Adrenal gland (tissue), 9 donors: ENCODE measurements at regions not wholly inside any gene's neighbourhood (a gene's known extent, or its start where the extent isn't known, plus 50 kb on each side); places are given as distances from the start of the nearest gene placed in this dataset.
"Not testable (repeated sequence)": the region's sequence is repeated elsewhere in the genome, so short reads cannot be mapped to it uniquely, and the experiment has no call there.

Experiments
- DNase-seq, 7 donors: peaks; one replicate each; pipeline ENCODE4 v3.0.0-alpha.2; 2019 to 2020
- H3K27ac ChIP-seq, 5 donors: fragments of 200-600 bp; sonication (generic) in 4 of 5; 1 replicate in 3 of 5; 2 replicates in 2 of 5; pipeline versions ENCODE4 v1.5.1 to v1.8.0; 2016 to 2020; ENCODE audit warnings: mild to moderate bottlenecking in 1 of 5
- H3K27me3 ChIP-seq: fragments of 200-600 bp; 2 replicates; pipeline ENCODE4 v1.8.0; 2021
- H3K36me3 ChIP-seq, 2 donors: fragments of 200-600 bp; replicated peaks in 1 of 2; 1 replicate in 1 of 2; 2 replicates in 1 of 2; pipeline versions ENCODE4 v1.5.1 to v1.8.0; 2018 to 2022
- H3K4me1 ChIP-seq, 2 donors: fragments of 200-600 bp; replicated peaks in 1 of 2; 1 replicate in 1 of 2; 2 replicates in 1 of 2; pipeline versions ENCODE4 v1.5.1 to v1.8.0; 2018 to 2021
- H3K4me3 ChIP-seq, 4 donors: fragments of 200-600 bp; sonication (generic) in 3 of 4; one replicate each; pipeline ENCODE4 v1.5.1; 2016 to 2018
- H3K9me3 ChIP-seq, 3 donors: fragments of 200-600 bp; sonication (generic) in 1 of 3; replicated peaks in 1 of 3; 1 replicate in 2 of 3; 2 replicates in 1 of 3; pipeline versions ENCODE4 v1.5.1 to v1.8.0; 2016 to 2021
- POLR2A ChIP-seq, 2 donors: fragments of 450-650 bp; IDR thresholded peaks; one replicate each; pipeline ENCODE4 v1.6.1; 2017; ENCODE audit warnings: antibody characterized with exemption in 2 of 2, mild to moderate bottlenecking in 2 of 2, moderate library complexity in 1 of 2
- WGBS, 4 donors: extraction: QIAGEN DNeasy Blood & Tissue Kit in 2 of 4; methylation state at CpG; one replicate each; pipeline versions ENCODE4 v1.1.5 to v1.1.7; 2013 to 2017; 5-methylcytosine and 5-hydroxymethylcytosine counted together
- intact Hi-C, 2 donors: fragments of 100-400 bp; cut with DNase I; formaldehyde crosslinking; loops; one replicate each; pipeline versions ENCODE4 v1.14.1 to v1.15.0; 2022 to 2023
- TF ChIP-seq, protein P1 (sequence below), 6 experiments: fragments of 450-650 bp in 4 of 6; fragments of 200-600 bp in 2 of 6; sonication (generic) in 1 of 6; IDR thresholded peaks; 1 replicate in 5 of 6; 2 replicates in 1 of 6; pipeline versions ENCODE4 v1.5.1 to v1.8.0; 2016 to 2021; ENCODE audit warnings: antibody characterized with exemption in 6 of 6, mild to moderate bottlenecking in 2 of 6, moderate library complexity in 1 of 6
- donor health status: healthy with polysubstance abuse.
- donor health status: Bipolar disorder and iron deficiency.
- donor health status: DM: yes; HTN: yes; CAD: no.
- donor health status: DM: no; HTN: no; CAD: no.
- donor health status: DM: no; HTN: no; CAD: no.

- TF ChIP-seq POLR2A (IDR thresholded peaks at IDR 0.05) = no peak
- TF ChIP-seq, protein P1, sequence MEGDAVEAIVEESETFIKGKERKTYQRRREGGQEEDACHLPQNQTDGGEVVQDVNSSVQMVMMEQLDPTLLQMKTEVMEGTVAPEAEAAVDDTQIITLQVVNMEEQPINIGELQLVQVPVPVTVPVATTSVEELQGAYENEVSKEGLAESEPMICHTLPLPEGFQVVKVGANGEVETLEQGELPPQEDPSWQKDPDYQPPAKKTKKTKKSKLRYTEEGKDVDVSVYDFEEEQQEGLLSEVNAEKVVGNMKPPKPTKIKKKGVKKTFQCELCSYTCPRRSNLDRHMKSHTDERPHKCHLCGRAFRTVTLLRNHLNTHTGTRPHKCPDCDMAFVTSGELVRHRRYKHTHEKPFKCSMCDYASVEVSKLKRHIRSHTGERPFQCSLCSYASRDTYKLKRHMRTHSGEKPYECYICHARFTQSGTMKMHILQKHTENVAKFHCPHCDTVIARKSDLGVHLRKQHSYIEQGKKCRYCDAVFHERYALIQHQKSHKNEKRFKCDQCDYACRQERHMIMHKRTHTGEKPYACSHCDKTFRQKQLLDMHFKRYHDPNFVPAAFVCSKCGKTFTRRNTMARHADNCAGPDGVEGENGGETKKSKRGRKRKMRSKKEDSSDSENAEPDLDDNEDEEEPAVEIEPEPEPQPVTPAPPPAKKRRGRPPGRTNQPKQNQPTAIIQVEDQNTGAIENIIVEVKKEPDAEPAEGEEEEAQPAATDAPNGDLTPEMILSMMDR (IDR thresholded peaks at IDR 0.05) = no peak
- intact Hi-C loops = no loop called here
Measured at GRCh38 chr9:31908891-31909480, 475.5 kb upstream of the ACO1 start.

GRCh38 chr9:31912636-31913035 lies 471.8 kb upstream of the ACO1 start:
- intact Hi-C loops = no loop called here
- H3K27me3 ChIP-seq = no peaks in the 10 kb centered on the region
- TF ChIP-seq POLR2A (IDR thresholded peaks at IDR 0.05) = no peak
- TF ChIP-seq, protein P1 (IDR thresholded peaks at IDR 0.05) = no peak
- H3K9me3 ChIP-seq = no peaks in the 10 kb centered on the region
- H3K27ac ChIP-seq = no peak overlapping the region
- H3K4me1 ChIP-seq = no peaks in the 10 kb centered on the region
- H3K4me3 ChIP-seq = no peak overlapping the region
- DNase-seq = no peak
- H3K36me3 ChIP-seq = no peaks in the 10 kb centered on the region

More at GRCh38 chr9:31908891-31909480, 475.5 kb upstream of the ACO1 start:
- 71 to 78% (median 72%) methylated on average over 11 of the region's 11 CpGs for WGBS, 4 donors
- Histone ChIP-seq H3K27ac (no peak overlapping the region), H3K36me3 (no peaks in the 10 kb centered on the region), H3K27me3 (no peaks in the 10 kb centered on the region), H3K4me1 (no peaks in the 10 kb centered on the region), H3K4me3 (no peak overlapping the region), H3K9me3 (no peaks in the 10 kb centered on the region)
- no peak for DNase-seq

- WGBS, 4 donors = 45 to 65% (median 53%) methylated on average over 2 of the region's 2 CpGs
- Histone ChIP-seq H3K4me1 (no peaks in the 10 kb centered on the region), H3K27me3 (no peaks in the 10 kb centered on the region), H3K27ac (no peak overlapping the region), H3K4me3 (no peak overlapping the region), H3K9me3 (no peaks in the 10 kb centered on the region), H3K36me3 (no peaks in the 10 kb centered on the region)
- TF ChIP-seq, protein P1 (IDR thresholded peaks at IDR 0.05) = no peak
- no peak for TF ChIP-seq POLR2A (IDR thresholded peaks at IDR 0.05)
- intact Hi-C loops = no loop called here
- no peak for DNase-seq
Measured at GRCh38 chr9:31916591-31917241, 467.7 kb upstream of the ACO1 start.

DNA sequence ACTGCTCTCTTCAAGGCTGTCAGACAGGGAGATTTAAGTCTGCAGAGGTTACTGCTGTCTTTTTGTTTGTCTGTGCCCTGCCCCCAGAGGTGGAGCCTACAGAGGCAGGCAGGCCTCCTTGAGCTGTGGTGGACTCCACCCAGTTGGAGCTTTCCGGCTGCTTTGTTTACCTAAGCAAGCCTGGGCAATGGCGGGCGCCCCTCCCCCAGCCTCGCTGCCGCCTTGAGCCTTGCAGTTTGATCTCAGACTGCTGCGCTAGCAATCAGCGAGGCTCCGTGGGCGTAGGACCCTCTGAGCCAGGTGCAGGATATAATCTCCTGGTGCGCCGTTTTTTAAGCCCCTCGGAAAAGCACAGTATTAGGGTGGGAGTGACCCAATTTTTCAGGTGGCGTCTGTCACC lies 446.7 kb upstream of the ACO1 start:
- H3K27me3 ChIP-seq, H3K27ac ChIP-seq, H3K4me1 ChIP-seq, H3K36me3 ChIP-seq, H3K9me3 ChIP-seq, intact Hi-C loops, H3K4me3 ChIP-seq, DNase-seq: not testable (repeated sequence)
- WGBS, 4 donors = 85 to 94% (median 90%) methylated on average over 10 to 13 of the region's 13 CpGs

- Histone ChIP-seq H3K9me3 (peaks cover 0 to 5% (median 0%) of the 10 kb centered on the region in 3 donors), H3K4me1 (no peaks in the 10 kb centered on the region), H3K4me3 (no peak overlapping the region), H3K27ac (no peak overlapping the region), H3K27me3 (no peaks in the 10 kb centered on the region), H3K36me3 (no peaks in the 10 kb centered on the region)
- intact Hi-C loops = no loop called here
- TF ChIP-seq, protein P1 (IDR thresholded peaks at IDR 0.05) = no peak
- no peak for TF ChIP-seq POLR2A (IDR thresholded peaks at IDR 0.05)
- no peak for DNase-seq
- WGBS, 4 donors = 63 to 70% (median 67%) methylated on average over 1 of the region's 1 CpG; no CpG with 5 or more reads in 1 of the 4 donors
Measured at GRCh38 chr9:31950756-31951155, 433.7 kb upstream of the ACO1 start.
